BE2C (cell line): ENCODE measurements at regions not wholly inside any gene's neighbourhood (a gene's known extent, or its start where the extent isn't known, plus 50 kb on each side); places are given as distances from the start of the nearest gene placed in this dataset.

Experiments used
- DNase-seq: peaks from one replicate; pipeline ENCODE4 v3.0.0-alpha.2; 2020
- H3K27me3 ChIP-seq: fragments of 250-450 bp; sonication (Bioruptor Pico); 2 replicates; pipeline ENCODE4 v1.5.1; 2020; ENCODE audit warnings: mild to moderate bottlenecking
- H3K36me3 ChIP-seq: fragments of 250-450 bp; sonication (Bioruptor Pico); 2 replicates; pipeline ENCODE4 v1.5.1; 2020; ENCODE audit warnings: mild to moderate bottlenecking
- H3K4me1 ChIP-seq: fragments of 250-450 bp; sonication (Bioruptor Pico); 2 replicates; pipeline ENCODE4 v1.5.1; 2020
- H3K4me3 ChIP-seq: 2 replicates; pipeline ENCODE4 v1.5.1; 2011; ENCODE audit warnings: low read depth, low read length
- H3K9me3 ChIP-seq: fragments of 250-450 bp; sonication (Bioruptor Pico); 2 replicates; pipeline ENCODE4 v1.5.1; 2020
- CTCF ChIP-seq: IDR thresholded peaks from 2 replicates; pipeline ENCODE4 v1.5.1; 2012; ENCODE audit warnings: mild to moderate bottlenecking, low read depth, low read length

- no peak for TF ChIP-seq CTCF
These were observed 138.4 kb upstream of the GLRA1 start for GRCh38 chr5:152063004-152063403.

GRCh38 chr5:152061095-152061494 lies 136.4 kb upstream of the GLRA1 start:
- Histone ChIP-seq H3K4me1 (no peaks in the 10 kb centered on the region), H3K27me3 (no peaks in the 10 kb centered on the region), H3K36me3 (no peaks in the 10 kb centered on the region), H3K4me3 (no peak overlapping the region), H3K9me3 (no peaks in the 10 kb centered on the region)
- no peak for TF ChIP-seq CTCF
- no peak for DNase-seq

More at GRCh38 chr5:152063004-152063403, 138.4 kb upstream of the GLRA1 start:
- DNase-seq = no peak
- no peaks in the 10 kb centered on the region for H3K27me3 ChIP-seq
- H3K4me3 ChIP-seq = no peak overlapping the region
- no peaks in the 10 kb centered on the region for H3K9me3 ChIP-seq
- no peaks in the 10 kb centered on the region for H3K4me1 ChIP-seq
- no peaks in the 10 kb centered on the region for H3K36me3 ChIP-seq

GRCh38 chr5:152058267-152058666 lies 133.6 kb upstream of the GLRA1 start:
- no peaks in the 10 kb centered on the region for H3K4me1 ChIP-seq
- H3K9me3 ChIP-seq = no peaks in the 10 kb centered on the region
- TF ChIP-seq CTCF = no peak
- H3K4me3 ChIP-seq = no peak overlapping the region
- no peaks in the 10 kb centered on the region for H3K27me3 ChIP-seq
- H3K36me3 ChIP-seq = no peaks in the 10 kb centered on the region
- DNase-seq = no peak

- H3K9me3 ChIP-seq = no peaks in the 10 kb centered on the region
- no peak for DNase-seq
- no peaks in the 10 kb centered on the region for H3K27me3 ChIP-seq
- H3K4me1 ChIP-seq = no peaks in the 10 kb centered on the region
- H3K36me3 ChIP-seq = no peaks in the 10 kb centered on the region
- TF ChIP-seq CTCF = no peak
- H3K4me3 ChIP-seq = no peak overlapping the region
These were observed 132.3 kb upstream of the GLRA1 start for GRCh38 chr5:152056931-152057330.

- no peak for DNase-seq
These were observed 127.8 kb upstream of the GLRA1 start for GRCh38 chr5:152052470-152052869.

More at GRCh38 chr5:152052470-152052869, 127.8 kb upstream of the GLRA1 start:
- Histone ChIP-seq H3K9me3 (no peaks in the 10 kb centered on the region), H3K4me3 (no peak overlapping the region), H3K27me3 (no peaks in the 10 kb centered on the region), H3K4me1 (no peaks in the 10 kb centered on the region), H3K36me3 (no peaks in the 10 kb centered on the region)
- no peak for TF ChIP-seq CTCF
